H9 (cell line): ENCODE measurements at regions not wholly inside any gene's neighbourhood (a gene's known extent, or its start where the extent isn't known, plus 50 kb on each side); places are given as distances from the start of the nearest gene placed in this dataset.
"Not testable (repeated sequence)": the region's sequence is repeated elsewhere in the genome, so short reads cannot be mapped to it uniquely, and the experiment has no call there.

ENCODE experiments used
- DNase-seq: peaks from one replicate; pipeline ENCODE4 v3.0.0-alpha.2; 2017
- H2AFZ ChIP-seq: one replicate; pipeline ENCODE4 v1.6.1; 2013; ENCODE audit warnings: mild to moderate bottlenecking, low read length, control low read depth, moderate library complexity
- H2AK5ac ChIP-seq: 2 replicates; pipeline ENCODE4 v1.6.1; 2013; ENCODE audit warnings: low read length, control low read depth, mixed read lengths; ENCODE audit not compliant: insufficient read length
- H2BK120ac ChIP-seq: one replicate; pipeline ENCODE4 v1.6.1; 2013; ENCODE audit warnings: low read depth, mild to moderate bottlenecking, low read length, control low read depth, inconsistent platforms; ENCODE audit not compliant: poor library complexity, severe bottlenecking
- H2BK12ac ChIP-seq: 2 replicates; pipeline ENCODE4 v1.6.1; 2013; ENCODE audit warnings: low read length, control low read depth, mixed read lengths, low read depth; ENCODE audit not compliant: insufficient read length
- H2BK15ac ChIP-seq: 2 replicates; pipeline ENCODE4 v1.6.1; 2013; ENCODE audit warnings: low read depth, low read length, control low read depth
- H2BK20ac ChIP-seq: one replicate; pipeline ENCODE4 v1.6.1; 2013; ENCODE audit warnings: low read depth, mild to moderate bottlenecking, low read length, control low read depth, inconsistent platforms; ENCODE audit not compliant: poor library complexity, severe bottlenecking
- H2BK5ac ChIP-seq: 2 replicates; pipeline ENCODE4 v1.6.1; 2013; ENCODE audit warnings: low read length, control low read depth, mixed read lengths; ENCODE audit not compliant: insufficient read length
- H3K14ac ChIP-seq: 2 replicates; pipeline ENCODE4 v1.6.1; 2013; ENCODE audit warnings: low read length, control low read depth; ENCODE audit not compliant: insufficient read depth
- H3K18ac ChIP-seq: 2 replicates; pipeline ENCODE4 v1.6.1; 2013; ENCODE audit warnings: low read depth, mild to moderate bottlenecking, mixed read lengths, low read length, control low read depth; ENCODE audit not compliant: insufficient read length
- H3K23ac ChIP-seq: 2 replicates; pipeline ENCODE4 v1.6.1; 2013; ENCODE audit warnings: low read length, control low read depth, mixed read lengths, low read depth; ENCODE audit not compliant: insufficient read length
- H3K23me2 ChIP-seq: 2 replicates; pipeline ENCODE4 v1.6.1; 2013; ENCODE audit warnings: low read depth, mild to moderate bottlenecking, mixed read lengths, low read length, control low read depth; ENCODE audit not compliant: insufficient read length, poor library complexity, severe bottlenecking
- H3K27ac ChIP-seq: 2 replicates; pipeline ENCODE4 v1.5.1; 2013; ENCODE audit warnings: low read length, control low read depth, mixed read lengths, low read depth; ENCODE audit not compliant: insufficient read length
- H3K27me3 ChIP-seq: 2 replicates; pipeline ENCODE4 v1.6.1; 2013; ENCODE audit warnings: low read length, control low read depth, inconsistent platforms; ENCODE audit not compliant: insufficient read depth
- H3K4ac ChIP-seq: 2 replicates; pipeline ENCODE4 v1.6.1; 2013; ENCODE audit warnings: low read depth, mild to moderate bottlenecking, control low read depth, inconsistent platforms, low read length, moderate library complexity
- H3K4me1 ChIP-seq: 2 replicates; pipeline ENCODE4 v1.6.1; 2013; ENCODE audit warnings: low read length, control low read depth, inconsistent platforms; ENCODE audit not compliant: insufficient read depth
- H3K4me2 ChIP-seq: 2 replicates; pipeline ENCODE4 v1.6.1; 2013; ENCODE audit warnings: low read length, control low read depth, mixed read lengths; ENCODE audit not compliant: insufficient read length, insufficient read depth
- H3K56ac ChIP-seq: 2 replicates; pipeline ENCODE4 v1.6.1; 2013; ENCODE audit warnings: low read depth, mild to moderate bottlenecking, mixed read lengths, low read length, control low read depth; ENCODE audit not compliant: insufficient read length
- H3K79me1 ChIP-seq: 2 replicates; pipeline ENCODE4 v1.6.1; 2013; ENCODE audit warnings: low read depth, mild to moderate bottlenecking, moderate library complexity, low read length, control low read depth, inconsistent platforms; ENCODE audit not compliant: insufficient read depth, poor library complexity, severe bottlenecking
- H3K79me2 ChIP-seq: 2 replicates; pipeline ENCODE4 v1.6.1; 2013; ENCODE audit warnings: low read length, control low read depth, inconsistent platforms; ENCODE audit not compliant: insufficient read depth
- H3K9ac ChIP-seq: 2 replicates; pipeline ENCODE4 v1.6.1; 2013; ENCODE audit warnings: low read length, control low read depth, mixed read lengths; ENCODE audit not compliant: insufficient read length; ENCODE audit errors: extremely low read depth
- H3K9me3 ChIP-seq: one replicate; pipeline ENCODE4 v1.6.1; 2013; ENCODE audit warnings: low read depth, low read length, inconsistent platforms; ENCODE audit not compliant: control insufficient read depth
- H3T11ph ChIP-seq: one replicate; pipeline ENCODE4 v1.6.1; 2013; ENCODE audit warnings: mild to moderate bottlenecking, low read length, control low read depth, inconsistent platforms
- H4K20me1 ChIP-seq: one replicate; pipeline ENCODE4 v1.6.1; 2013; ENCODE audit not compliant: control insufficient read depth, insufficient read length, insufficient read depth
- H4K5ac ChIP-seq: 2 replicates; pipeline ENCODE4 v1.6.1; 2013; ENCODE audit warnings: low read depth, mild to moderate bottlenecking, mixed read lengths, low read length, control low read depth; ENCODE audit not compliant: insufficient read length
- H4K8ac ChIP-seq: replicated peaks from 2 replicates; pipeline ENCODE4 v1.6.1; 2013; ENCODE audit warnings: low read length, control low read depth, mixed read lengths, low read depth; ENCODE audit not compliant: insufficient read length
- H4K91ac ChIP-seq: 2 replicates; pipeline ENCODE4 v1.6.1; 2013; ENCODE audit warnings: low read depth, mild to moderate bottlenecking, moderate library complexity, mixed read lengths, low read length, control low read depth; ENCODE audit not compliant: insufficient read length
- H3K27ac Mint-ChIP-seq, 3 experiments: 2 replicates in 2 of 3; 3 replicates in 1 of 3; pipeline ENCODE4 v1.8.0; 2020 to 2021; ENCODE audit warnings: mixed read lengths in 3 of 3, mild to moderate bottlenecking in 1 of 3, moderate library complexity in 1 of 3
- H3K27me3 Mint-ChIP-seq: 2 replicates; pipeline ENCODE4 v1.8.0; 2021; ENCODE audit warnings: low read depth, mild to moderate bottlenecking, moderate library complexity, mixed read lengths
- H3K36me3 Mint-ChIP-seq, 3 experiments: 2 replicates in 2 of 3; 3 replicates in 1 of 3; pipeline ENCODE4 v1.8.0; 2020 to 2021; ENCODE audit warnings: low read depth in 3 of 3, mixed read lengths in 3 of 3; ENCODE audit not compliant: insufficient read depth in 1 of 3
- H3K4me1 Mint-ChIP-seq, 2 experiments: 2 replicates each; pipeline ENCODE4 v1.8.0; 2020; ENCODE audit warnings: mixed read lengths in 2 of 2
- H3K4me3 Mint-ChIP-seq, 2 experiments: 2 replicates in 1 of 2; 3 replicates in 1 of 2; pipeline ENCODE4 v1.8.0; 2020 to 2021; ENCODE audit warnings: mild to moderate bottlenecking in 2 of 2, mixed read lengths in 2 of 2, moderate library complexity in 1 of 2
- H3K9me3 Mint-ChIP-seq, 2 experiments: 2 replicates in 1 of 2; 3 replicates in 1 of 2; pipeline ENCODE4 v1.8.0; 2020; ENCODE audit warnings: mild to moderate bottlenecking in 2 of 2, mixed read lengths in 2 of 2, moderate library complexity in 1 of 2
- WGBS: extraction: QIAGEN DNeasy Blood & Tissue Kit; methylation state at CpG from one replicate; pipeline ENCODE4 v1.1.7; 2013; ENCODE audit warnings: missing lambda C conversion rate, low lambda C conversion rate, mixed read lengths; ENCODE audit not compliant: insufficient read length; ENCODE audit errors: extremely low coverage; 5-methylcytosine and 5-hydroxymethylcytosine counted together
- TF ChIP-seq, protein P1 (sequence below): fragments of 200-600 bp; sonication (generic); conservative IDR thresholded peaks from 3 replicates; pipeline ENCODE4 v1.8.0; 2021; ENCODE audit warnings: antibody characterized with exemption, mild to moderate bottlenecking

DNA sequence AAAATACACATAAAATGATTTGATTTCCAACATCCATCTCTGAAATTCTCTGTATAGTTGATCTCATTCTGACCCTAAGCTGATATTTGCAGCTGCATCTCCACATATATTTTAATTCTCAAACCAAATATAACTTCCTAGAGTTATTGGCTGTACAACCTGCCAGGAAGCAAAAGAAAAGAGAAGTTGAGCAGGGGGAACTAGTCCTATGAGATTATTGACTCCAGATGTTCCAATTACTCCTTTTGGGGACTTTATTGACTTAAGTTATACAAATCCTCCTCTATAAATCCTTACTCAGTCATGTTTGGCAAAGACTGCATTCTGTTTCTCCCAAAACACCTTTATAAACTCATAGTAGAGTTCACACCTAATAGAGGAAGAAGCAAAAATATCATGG is 599.4 kb upstream of the ANKRD30A start:
- no peak overlapping the region for H3K4me3 Mint-ChIP-seq
- no peak overlapping the region for H2BK12ac ChIP-seq

DNA sequence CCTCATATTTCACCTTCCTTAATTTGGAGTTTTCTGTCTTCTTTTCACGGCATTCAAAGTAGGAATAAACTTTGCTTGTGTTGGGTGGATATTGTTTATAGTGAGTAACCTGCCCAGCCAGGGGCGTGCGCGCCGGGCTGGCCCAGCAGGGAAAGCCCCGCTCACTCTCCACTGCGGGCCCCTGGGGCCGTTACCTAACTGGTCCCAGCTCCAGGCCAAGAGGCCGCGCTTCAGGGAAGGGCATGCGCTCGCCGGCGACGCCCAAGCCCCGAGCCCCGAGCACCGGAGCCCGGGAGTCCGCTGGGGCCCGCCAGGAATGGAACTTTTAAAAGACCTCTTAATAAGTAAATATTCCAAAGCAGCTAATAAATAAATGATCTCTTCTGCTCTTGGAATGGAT is 601.3 kb upstream of the ANKRD30A start:
- not testable (repeated sequence) for H3K18ac ChIP-seq, H3K27ac ChIP-seq, H3K23ac ChIP-seq, H3K9ac ChIP-seq, H3K56ac ChIP-seq, H2AFZ ChIP-seq, H3K4me1 Mint-ChIP-seq, H3K4me1 ChIP-seq, H4K8ac ChIP-seq, H3K4me2 ChIP-seq, H2BK120ac ChIP-seq, H4K91ac ChIP-seq, H3K14ac ChIP-seq, DNase-seq, H3K27me3 Mint-ChIP-seq, H4K5ac ChIP-seq, H3K27me3 ChIP-seq, H2BK5ac ChIP-seq, H3K4ac ChIP-seq, H3K4me3 Mint-ChIP-seq, H3T11ph ChIP-seq, H3K36me3 Mint-ChIP-seq, H3K27ac Mint-ChIP-seq, H3K79me1 ChIP-seq, H2AK5ac ChIP-seq, H2BK12ac ChIP-seq, H4K20me1 ChIP-seq, H3K9me3 ChIP-seq, H3K79me2 ChIP-seq, H2BK15ac ChIP-seq, H3K23me2 ChIP-seq, H2BK20ac ChIP-seq
- no CpG with 5 or more reads among the region's 21 CpGs for WGBS
- peaks cover 0 to 11% of the 10 kb centered on the region in 2 experiments; a peak in 4 of 5 replicates for H3K9me3 Mint-ChIP-seq

More for the DNA sequence above, 599.4 kb upstream of the ANKRD30A start:
- Histone ChIP-seq H3K4me1 (no peaks in the 10 kb centered on the region), H3K27ac (no peak overlapping the region), H2BK20ac (no peak overlapping the region), H2BK5ac (no peak overlapping the region), H3K23ac (no peak overlapping the region), H2BK15ac (no peak overlapping the region), H3T11ph (no peak overlapping the region), H3K9me3 (no peaks in the 10 kb centered on the region), H2AFZ (no peak overlapping the region), H4K8ac (no peak overlapping the region), H4K5ac (no peak overlapping the region), H3K9ac (no peak overlapping the region), H3K23me2 (no peaks in the 10 kb centered on the region), H4K91ac (no peak overlapping the region), H2AK5ac (no peak overlapping the region), H3K18ac (no peak overlapping the region), H3K56ac (no peak overlapping the region), H2BK120ac (no peak overlapping the region), H3K14ac (no peak overlapping the region), H3K4me2 (no peak overlapping the region), H3K79me1 (no peaks in the 10 kb centered on the region), H4K20me1 (no peaks in the 10 kb centered on the region), H3K4ac (no peak overlapping the region), H3K27me3 (no peaks in the 10 kb centered on the region), H3K79me2 (no peaks in the 10 kb centered on the region)
- TF ChIP-seq, protein P1, sequence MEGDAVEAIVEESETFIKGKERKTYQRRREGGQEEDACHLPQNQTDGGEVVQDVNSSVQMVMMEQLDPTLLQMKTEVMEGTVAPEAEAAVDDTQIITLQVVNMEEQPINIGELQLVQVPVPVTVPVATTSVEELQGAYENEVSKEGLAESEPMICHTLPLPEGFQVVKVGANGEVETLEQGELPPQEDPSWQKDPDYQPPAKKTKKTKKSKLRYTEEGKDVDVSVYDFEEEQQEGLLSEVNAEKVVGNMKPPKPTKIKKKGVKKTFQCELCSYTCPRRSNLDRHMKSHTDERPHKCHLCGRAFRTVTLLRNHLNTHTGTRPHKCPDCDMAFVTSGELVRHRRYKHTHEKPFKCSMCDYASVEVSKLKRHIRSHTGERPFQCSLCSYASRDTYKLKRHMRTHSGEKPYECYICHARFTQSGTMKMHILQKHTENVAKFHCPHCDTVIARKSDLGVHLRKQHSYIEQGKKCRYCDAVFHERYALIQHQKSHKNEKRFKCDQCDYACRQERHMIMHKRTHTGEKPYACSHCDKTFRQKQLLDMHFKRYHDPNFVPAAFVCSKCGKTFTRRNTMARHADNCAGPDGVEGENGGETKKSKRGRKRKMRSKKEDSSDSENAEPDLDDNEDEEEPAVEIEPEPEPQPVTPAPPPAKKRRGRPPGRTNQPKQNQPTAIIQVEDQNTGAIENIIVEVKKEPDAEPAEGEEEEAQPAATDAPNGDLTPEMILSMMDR, result no peak
- no peak overlapping the region for H3K27ac Mint-ChIP-seq
- H3K9me3 Mint-ChIP-seq, result peaks cover 7 to 16% of the 10 kb centered on the region in 2 experiments; a peak in 4 of 5 replicates
- H3K4me1 Mint-ChIP-seq, result no peaks in the 10 kb centered on the region
- DNase-seq, result no peak
- no peaks in the 10 kb centered on the region for H3K27me3 Mint-ChIP-seq
- H3K36me3 Mint-ChIP-seq, result peaks cover 2 to 6% (median 3%) of the 10 kb centered on the region in 3 experiments; a peak in 5 of 7 replicates
